Endothelial cell of umbilical vein (primary cell): ENCODE measurements at regions not wholly inside any gene's neighbourhood (a gene's known extent, or its start where the extent isn't known, plus 50 kb on each side); places are given as distances from the start of the nearest gene placed in this dataset.

ENCODE experiments used
- BruUV-seq: library from RNA; stranded (reverse); fragments of 400-500 nt; replicated peaks from 2 replicates; lab custom pipeline; 2021; lab: Mats Ljungman, UMichigan
- CTCF ChIA-PET: fragments of 300-600, 350-600 bp; sonication (Branson Sonifier 250); formaldehyde crosslinking; loops from one replicate; lab custom pipeline; 2021; ENCODE audit warnings: antibody characterized with exemption, inconsistent platforms; lab: Charles Lee
- POLR2A ChIA-PET: fragments of 300-600, 350-600 bp; sonication (Branson Sonifier 250); formaldehyde crosslinking; loops from one replicate; lab custom pipeline; 2021; ENCODE audit warnings: antibody characterized with exemption, inconsistent platforms; lab: Charles Lee
- DNase-seq: peaks from one replicate; pipeline ENCODE4 v3.0.0-alpha.2; 2011; ENCODE audit warnings: low read depth, low spot score
- FAIRE-seq: peaks from 2 replicates; lab custom pipeline; 2011; peaks lifted over from hg19 to GRCh38; lab: Jason Lieb, UNC
- H2AFZ ChIP-seq: 2 replicates; pipeline ENCODE4 v1.6.0; 2012; ENCODE audit warnings: low read depth, low read length, control low read depth, inconsistent platforms
- H3K27ac ChIP-seq: 2 replicates; pipeline ENCODE4 v1.5.1; 2011; ENCODE audit warnings: low read depth, mild to moderate bottlenecking, control low read depth, low read length, moderate library complexity; ENCODE audit not compliant: insufficient read depth
- H3K27me3 ChIP-seq, 2 experiments: 2 replicates each; pipeline versions ENCODE4 v1.6.0 to v1.6.1; 2011; ENCODE audit warnings: low read length in 2 of 2, mixed read lengths in 1 of 2; ENCODE audit not compliant: control insufficient read depth in 2 of 2, insufficient read depth in 2 of 2
- H3K36me3 ChIP-seq, 2 experiments: 2 replicates in 1 of 2; 3 replicates in 1 of 2; pipeline ENCODE4 v1.5.1; 2011; ENCODE audit warnings: low read length in 2 of 2, mild to moderate bottlenecking in 1 of 2, moderate library complexity in 1 of 2; ENCODE audit not compliant: control insufficient read depth in 2 of 2, insufficient read depth in 2 of 2; ENCODE audit errors: extremely low read depth in 1 of 2
- H3K4me1 ChIP-seq: 3 replicates; pipeline ENCODE4 v1.5.1; 2011; ENCODE audit warnings: mild to moderate bottlenecking, low read length; ENCODE audit not compliant: control insufficient read depth, insufficient read depth; ENCODE audit errors: extremely low read depth
- H3K4me2 ChIP-seq: 2 replicates; pipeline ENCODE4 v1.6.1; 2011; ENCODE audit warnings: low read length, control low read depth, mixed read lengths; ENCODE audit not compliant: insufficient read depth
- H3K4me3 ChIP-seq, 3 experiments: fragments of 200-600 bp in 1 of 3; sonication (generic), shearing (Covaris generic) in 1 of 3; replicated peaks in 1 of 3; 2 replicates each; pipeline ENCODE4 v1.5.1; 2011 to 2016; ENCODE audit warnings: control low read depth in 3 of 3, low read length in 3 of 3, mild to moderate bottlenecking in 2 of 3, inconsistent platforms in 1 of 3, low read depth in 1 of 3, moderate library complexity in 1 of 3; ENCODE audit not compliant: insufficient read depth in 1 of 3
- H3K79me2 ChIP-seq: 2 replicates; pipeline ENCODE4 v1.6.0; 2012; ENCODE audit warnings: low read length, inconsistent platforms; ENCODE audit not compliant: control insufficient read depth, insufficient read depth
- H3K9ac ChIP-seq: replicated peaks from 2 replicates; pipeline ENCODE3; 2011; ENCODE audit warnings: low read length, control low read depth; ENCODE audit not compliant: insufficient read depth; ENCODE audit errors: extremely low read depth
- H3K9me1 ChIP-seq: replicated peaks from 3 replicates; pipeline ENCODE4 v1.6.0; 2011; ENCODE audit warnings: mild to moderate bottlenecking, low read length; ENCODE audit not compliant: control insufficient read depth, insufficient read depth; ENCODE audit errors: extremely low read depth
- H3K9me3 ChIP-seq: replicated peaks from 2 replicates; pipeline ENCODE4 v1.5.1; 2012; ENCODE audit warnings: low read length, inconsistent platforms; ENCODE audit not compliant: control insufficient read depth, insufficient read depth
- H4K20me1 ChIP-seq: replicated peaks from 2 replicates; pipeline ENCODE3; 2011; ENCODE audit warnings: mild to moderate bottlenecking, low read length; ENCODE audit not compliant: control insufficient read depth, insufficient read depth; ENCODE audit errors: extremely low read depth
- EZH2 ChIP-seq: IDR thresholded peaks from 2 replicates; pipeline ENCODE4 v1.6.1; 2012; ENCODE audit warnings: borderline replicate concordance, low read depth, mild to moderate bottlenecking, moderate library complexity, low read length, inconsistent platforms; ENCODE audit not compliant: severe bottlenecking
- FOS ChIP-seq: IDR thresholded peaks from 2 replicates; pipeline ENCODE4 v1.6.1; 2011; ENCODE audit warnings: mild to moderate bottlenecking, low read length, moderate library complexity, borderline replicate concordance; ENCODE audit not compliant: insufficient read depth
- GATA2 ChIP-seq: IDR thresholded peaks from 2 replicates; pipeline ENCODE4 v1.7.0; 2011; ENCODE audit warnings: low read depth, mild to moderate bottlenecking, moderate library complexity, mixed read lengths, low read length; ENCODE audit not compliant: insufficient read length, insufficient read depth
- JUN ChIP-seq: IDR thresholded peaks from 2 replicates; pipeline ENCODE4 v1.6.1; 2011; ENCODE audit warnings: borderline replicate concordance, low read depth; ENCODE audit not compliant: insufficient read length, insufficient read depth
- POLR2A ChIP-seq: IDR thresholded peaks from 2 replicates; pipeline ENCODE4 v1.6.1; 2012; ENCODE audit warnings: low read depth, mild to moderate bottlenecking, control low read depth, low read length
- POLR2AphosphoS5 ChIP-seq: IDR thresholded peaks from 2 replicates; pipeline ENCODE4 v1.6.1; 2012; ENCODE audit warnings: low read depth, mild to moderate bottlenecking, control low read depth, low read length, moderate library complexity; ENCODE audit not compliant: insufficient read depth
- dilution Hi-C: fragments of 300-500 bp; cut with MboI; formaldehyde crosslinking; loops from one replicate; pipeline ENCODE4 v1.15.0; 2019; ENCODE audit warnings: low sequenced_read_pairs; ENCODE audit not compliant: extremely low pct_ligation_motif_present
- intact Hi-C: fragments of 100-400 bp; cut with micrococcal nuclease; formaldehyde crosslinking; loops from one replicate; pipeline ENCODE4 v1.10.0; 2022

GRCh38 chr3:189455009-189455408, 176.2 kb upstream of the TP63 start:
- TF ChIP-seq JUN (no peak), FOS (no peak)
- H3K27ac ChIP-seq: no peak overlapping the region
- H3K9ac ChIP-seq: no peak overlapping the region
- POLR2A ChIA-PET: no interaction called here
- BruUV-seq: no TSS peak
- H4K20me1 ChIP-seq: no peaks in the 10 kb centered on the region
- intact Hi-C loops (no loop called here), dilution Hi-C loops (no loop called here)
- H3K79me2 ChIP-seq: no peaks in the 10 kb centered on the region
- H3K4me1 ChIP-seq: no peaks in the 10 kb centered on the region
- no peaks in the 10 kb centered on the region for H3K36me3 ChIP-seq
- H3K4me3 ChIP-seq: no peak overlapping the region
- CTCF ChIA-PET: no interaction called here
- DNase-seq (no peak), FAIRE-seq (no peak)
- H3K9me3 ChIP-seq: peaks cover 2% of the 10 kb centered on the region
- H3K4me2 ChIP-seq: no peak overlapping the region
- H3K27me3 ChIP-seq: no peaks in the 10 kb centered on the region
- H3K9me1 ChIP-seq: no peaks in the 10 kb centered on the region
- no peak overlapping the region for H2AFZ ChIP-seq

DNA sequence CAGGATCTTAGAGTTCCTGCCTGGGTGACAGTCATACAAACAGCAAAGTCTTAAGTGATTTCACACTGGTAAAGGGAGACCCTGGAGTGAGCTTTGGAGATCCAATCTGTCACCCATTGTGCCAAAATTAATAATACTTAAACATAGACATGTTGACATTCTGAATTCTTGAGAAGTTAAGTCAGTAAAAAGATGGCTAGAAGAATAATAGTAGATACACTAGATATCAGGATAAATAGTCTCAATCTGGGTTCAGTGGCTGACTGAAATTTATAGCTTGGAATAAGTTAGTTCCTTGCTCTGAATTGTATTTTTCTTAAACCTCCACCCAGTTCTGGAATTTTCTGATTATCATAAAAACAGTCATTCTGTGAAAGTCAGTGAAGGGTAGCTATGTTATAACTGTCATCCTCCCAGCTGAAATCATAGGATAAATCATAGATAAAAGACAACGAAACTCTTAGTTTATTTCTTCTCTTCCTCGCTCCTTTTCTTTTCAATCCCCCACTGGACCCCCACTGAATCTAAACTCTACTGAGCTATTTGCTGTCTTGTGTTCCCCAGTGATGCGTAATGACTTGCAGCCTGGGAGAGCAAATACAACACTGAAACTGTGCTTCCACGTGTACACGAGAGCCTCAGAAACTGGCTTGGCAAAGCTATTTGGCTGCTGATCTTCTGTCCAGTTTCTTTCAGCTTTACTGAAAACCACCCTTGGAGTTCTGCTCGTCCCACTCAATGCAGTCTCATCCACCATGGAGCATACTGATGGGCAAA, 175.4 kb upstream of the TP63 start:
- BruUV-seq: no TSS peak
- dilution Hi-C loops: no loop called here
- no peak for TF ChIP-seq FOS
- TF ChIP-seq POLR2A: no peak
- TF ChIP-seq EZH2: no peak
- no peak for TF ChIP-seq GATA2
- TF ChIP-seq POLR2AphosphoS5: no peak
- FAIRE-seq: no peak
- ChIA-PET POLR2A (no interaction called here), CTCF (interaction anchor here (0.9 kb wide), 1 partner anchor 493 kb away, joined by 3 read pairs; no protein-coding TSS in a partner anchor)
- no peaks in the 10 kb centered on the region for H3K79me2 ChIP-seq
- intact Hi-C loops: no loop called here
- no peaks in the 10 kb centered on the region for H3K36me3 ChIP-seq
- H3K4me2 ChIP-seq: no peak overlapping the region
- peaks cover 2% of the 10 kb centered on the region for H3K9me3 ChIP-seq
- H3K9me1 ChIP-seq: no peaks in the 10 kb centered on the region
- no peak overlapping the region for H2AFZ ChIP-seq
- H4K20me1 ChIP-seq: no peaks in the 10 kb centered on the region
- H3K27ac ChIP-seq: no peak overlapping the region
- no peak for DNase-seq
- H3K4me1 ChIP-seq: no peaks in the 10 kb centered on the region
- no peak overlapping the region for H3K4me3 ChIP-seq
- H3K9ac ChIP-seq: no peak overlapping the region
- no peaks in the 10 kb centered on the region for H3K27me3 ChIP-seq
